PC-3 (cell line): ENCODE measurements at regions not wholly inside any gene's neighbourhood (a gene's known extent, or its start where the extent isn't known, plus 50 kb on each side); places are given as distances from the start of the nearest gene placed in this dataset.
A peak's percentile ranks its signal among the peaks of the same experiment; 100 is the strongest.
"Not testable (repeated sequence)": the region's sequence is repeated elsewhere in the genome, so short reads cannot be mapped to it uniquely, and the experiment has no call there.

Experiments
- ATAC-seq: fragments of 200-7000 bp; cut with Tn5 transposase; 2 replicates; pipeline ENCODE4 v1.9.1; 2020; ENCODE audit warnings: mild to moderate bottlenecking, moderate library complexity
- BruUV-seq: library from RNA; stranded (reverse); fragments of 400-500 nt; replicated peaks from 2 replicates; lab custom pipeline; 2021; lab: Mats Ljungman, UMichigan
- CTCF ChIA-PET: fragments of 300-600 bp; sonication (Branson Sonifier 250); formaldehyde crosslinking; loops from one replicate; lab custom pipeline; 2022; ENCODE audit warnings: antibody characterized with exemption; lab: Charles Lee
- POLR2A ChIA-PET: fragments of 300-600 bp; sonication (Branson Sonifier 250); formaldehyde crosslinking; loops from one replicate; lab custom pipeline; 2022; ENCODE audit warnings: antibody characterized with exemption; ENCODE audit not compliant: unreplicated experiment; lab: Charles Lee
- DNase-seq: peaks from one replicate; pipeline ENCODE4 v3.0.0-alpha.2; 2015
- H2AFZ ChIP-seq: fragments of 300-600 bp; sonication (generic); 2 replicates; pipeline ENCODE4 v1.6.0; 2016; ENCODE audit warnings: antibody characterized with exemption, low read length
- H3F3A ChIP-seq: fragments of 300-600 bp; sonication (generic); one replicate; pipeline ENCODE4 v1.6.0; 2017; ENCODE audit warnings: antibody characterized with exemption, low read length, control low read depth, mild to moderate bottlenecking; ENCODE audit not compliant: unreplicated experiment
- H3K27ac ChIP-seq: fragments of 300-600 bp; sonication (generic); 2 replicates; pipeline ENCODE4 v1.5.1; 2016; ENCODE audit warnings: mild to moderate bottlenecking, low read length
- H3K27me3 ChIP-seq: fragments of 300-600 bp; sonication (generic); 2 replicates; pipeline ENCODE4 v1.6.1; 2016; ENCODE audit warnings: low read length, mixed read lengths
- H3K36me3 ChIP-seq: fragments of 300-600 bp; sonication (generic); 2 replicates; pipeline ENCODE4 v1.6.1; 2016; ENCODE audit warnings: low read depth, mixed run types, low read length, mixed read lengths
- H3K4me1 ChIP-seq: fragments of 300-600 bp; sonication (generic); 2 replicates; pipeline ENCODE4 v1.5.1; 2016; ENCODE audit warnings: low read length; ENCODE audit not compliant: insufficient read depth
- H3K4me2 ChIP-seq: fragments of 300-600 bp; sonication (generic); 2 replicates; pipeline ENCODE4 v1.6.0; 2016; ENCODE audit warnings: low read length
- H3K4me3 ChIP-seq: fragments of 300-600 bp; sonication (generic); 2 replicates; pipeline ENCODE4 v1.5.1; 2016; ENCODE audit warnings: mild to moderate bottlenecking, low read length, mixed read lengths
- H3K79me2 ChIP-seq: fragments of 300-600 bp; sonication (generic); 2 replicates; pipeline ENCODE4 v1.6.1; 2017; ENCODE audit warnings: low read length, mixed read lengths
- H3K9ac ChIP-seq: fragments of 300-600 bp; sonication (generic); 2 replicates; pipeline ENCODE4 v1.6.0; 2016; ENCODE audit warnings: mild to moderate bottlenecking, low read length
- H3K9me2 ChIP-seq: fragments of 300-600 bp; sonication (generic); replicated peaks from 2 replicates; pipeline ENCODE4 v1.6.1; 2016; ENCODE audit warnings: mixed run types, low read length, mixed read lengths
- H3K9me3 ChIP-seq: fragments of 300-600 bp; sonication (generic); 2 replicates; pipeline ENCODE4 v1.6.1; 2016; ENCODE audit warnings: low read length, mixed read lengths
- H4K20me1 ChIP-seq: fragments of 300-600 bp; sonication (generic); 2 replicates; pipeline ENCODE4 v1.6.1; 2016; ENCODE audit warnings: low read length, mixed read lengths
- CTCF ChIP-seq: fragments of 300-600 bp; sonication (generic); conservative IDR thresholded peaks from 2 replicates; pipeline ENCODE4 v1.5.1; 2017; ENCODE audit warnings: antibody characterized with exemption, low read depth, mild to moderate bottlenecking, low read length
- EZH2 ChIP-seq: fragments of 300-600 bp; sonication (generic); IDR thresholded peaks from one replicate; pipeline ENCODE4 v1.6.1; 2017; ENCODE audit warnings: antibody characterized with exemption, mild to moderate bottlenecking, low read length; ENCODE audit not compliant: unreplicated experiment
- EZH2phosphoT487 ChIP-seq: fragments of 300-600 bp; sonication (generic); IDR thresholded peaks from 2 replicates; pipeline ENCODE4 v1.6.1; 2018; ENCODE audit warnings: mild to moderate bottlenecking, antibody characterized with exemption, low read length, borderline replicate concordance
- intact Hi-C: fragments of 100-400 bp; cut with micrococcal nuclease; formaldehyde crosslinking; loops from 2 replicates; pipeline ENCODE4 v1.9.0; 2023

GRCh38 chr2:216754336-216754735 is 59.0 kb upstream of the IGFBP5 start:
- no peaks in the 10 kb centered on the region for H3K9me3 ChIP-seq
- no peaks in the 10 kb centered on the region for H3K36me3 ChIP-seq
- intact Hi-C loops, result no loop called here
- H2AFZ ChIP-seq, result no peak overlapping the region
- H3K4me1 ChIP-seq, result peaks cover 6% of the 10 kb centered on the region; the same call in 1 of the 2 replicates
- no peaks in the 10 kb centered on the region for H3K79me2 ChIP-seq
- H4K20me1 ChIP-seq, result no peaks in the 10 kb centered on the region
- ATAC-seq (no peak), DNase-seq (no peak)
- no TSS peak for BruUV-seq
- peaks cover 19% of the 10 kb centered on the region for H3K27me3 ChIP-seq
- no peak overlapping the region for H3K4me3 ChIP-seq
- TF ChIP-seq EZH2 (no peak), EZH2phosphoT487 (no peak), CTCF (no peak)
- H3K27ac ChIP-seq, result no peak overlapping the region
- H3F3A ChIP-seq, result no peaks in the 10 kb centered on the region
- CTCF ChIA-PET, result no interaction called here
- POLR2A ChIA-PET, result no interaction called here
- no peaks in the 10 kb centered on the region for H3K9me2 ChIP-seq
- H3K9ac ChIP-seq, result no peak overlapping the region
- no peak overlapping the region for H3K4me2 ChIP-seq

GRCh38 chr2:216752855-216753505 is 57.6 kb upstream of the IGFBP5 start:
- no TSS peak for BruUV-seq
- Histone ChIP-seq H3F3A (no peaks in the 10 kb centered on the region), H2AFZ (no peak overlapping the region), H3K36me3 (no peaks in the 10 kb centered on the region), H3K4me2 (no peak overlapping the region), H3K27me3 (peaks cover 16% of the 10 kb centered on the region), H3K9ac (no peak overlapping the region), H3K4me3 (no peak overlapping the region), H3K79me2 (no peaks in the 10 kb centered on the region), H3K9me3 (no peaks in the 10 kb centered on the region), H3K27ac (no peak overlapping the region), H3K9me2 (no peaks in the 10 kb centered on the region), H4K20me1 (no peaks in the 10 kb centered on the region), H3K4me1 (peaks cover 6% of the 10 kb centered on the region; the same call in 1 of the 2 replicates)
- TF ChIP-seq CTCF, result no peak
- TF ChIP-seq EZH2, result no peak
- no peak for TF ChIP-seq EZH2phosphoT487
- DNase-seq (no peak), ATAC-seq (no peak)
- POLR2A ChIA-PET, result no interaction called here
- CTCF ChIA-PET, result no interaction called here
- intact Hi-C loops, result no loop called here

- POLR2A ChIA-PET, H3K4me2 ChIP-seq: not testable (repeated sequence)
Observed at GRCh38 chr2:216750750-216751149, 55.4 kb upstream of the IGFBP5 start.

More at GRCh38 chr2:216750750-216751149, 55.4 kb upstream of the IGFBP5 start:
- H4K20me1 ChIP-seq, intact Hi-C loops, H3K9ac ChIP-seq, H3K79me2 ChIP-seq, H3K36me3 ChIP-seq, ATAC-seq, BruUV-seq, DNase-seq, H3K9me3 ChIP-seq, H3K4me3 ChIP-seq, H3K27me3 ChIP-seq, H3K4me1 ChIP-seq, CTCF ChIA-PET, H3K9me2 ChIP-seq, H3F3A ChIP-seq, H2AFZ ChIP-seq: not testable (repeated sequence)
- H3K27ac ChIP-seq, result 0 out of 2 replicates have a peak overlapping the region, but pooled peaks have one; percentile 13
